H9 (cell line): ENCODE measurements at regions not wholly inside any gene's neighbourhood (a gene's known extent, or its start where the extent isn't known, plus 50 kb on each side); places are given as distances from the start of the nearest gene placed in this dataset.

Experiments used
- DNase-seq: peaks from one replicate; pipeline ENCODE4 v3.0.0-alpha.2; 2017
- H2AFZ ChIP-seq: one replicate; pipeline ENCODE4 v1.6.1; 2013; ENCODE audit warnings: mild to moderate bottlenecking, low read length, control low read depth, moderate library complexity
- H2AK5ac ChIP-seq: 2 replicates; pipeline ENCODE4 v1.6.1; 2013; ENCODE audit warnings: low read length, control low read depth, mixed read lengths; ENCODE audit not compliant: insufficient read length
- H2BK120ac ChIP-seq: one replicate; pipeline ENCODE4 v1.6.1; 2013; ENCODE audit warnings: low read depth, mild to moderate bottlenecking, low read length, control low read depth, inconsistent platforms; ENCODE audit not compliant: poor library complexity, severe bottlenecking
- H2BK12ac ChIP-seq: 2 replicates; pipeline ENCODE4 v1.6.1; 2013; ENCODE audit warnings: low read length, control low read depth, mixed read lengths, low read depth; ENCODE audit not compliant: insufficient read length
- H2BK15ac ChIP-seq: 2 replicates; pipeline ENCODE4 v1.6.1; 2013; ENCODE audit warnings: low read depth, low read length, control low read depth
- H2BK20ac ChIP-seq: one replicate; pipeline ENCODE4 v1.6.1; 2013; ENCODE audit warnings: low read depth, mild to moderate bottlenecking, low read length, control low read depth, inconsistent platforms; ENCODE audit not compliant: poor library complexity, severe bottlenecking
- H2BK5ac ChIP-seq: 2 replicates; pipeline ENCODE4 v1.6.1; 2013; ENCODE audit warnings: low read length, control low read depth, mixed read lengths; ENCODE audit not compliant: insufficient read length
- H3K14ac ChIP-seq: 2 replicates; pipeline ENCODE4 v1.6.1; 2013; ENCODE audit warnings: low read length, control low read depth; ENCODE audit not compliant: insufficient read depth
- H3K18ac ChIP-seq: 2 replicates; pipeline ENCODE4 v1.6.1; 2013; ENCODE audit warnings: low read depth, mild to moderate bottlenecking, mixed read lengths, low read length, control low read depth; ENCODE audit not compliant: insufficient read length
- H3K23ac ChIP-seq: 2 replicates; pipeline ENCODE4 v1.6.1; 2013; ENCODE audit warnings: low read length, control low read depth, mixed read lengths, low read depth; ENCODE audit not compliant: insufficient read length
- H3K23me2 ChIP-seq: 2 replicates; pipeline ENCODE4 v1.6.1; 2013; ENCODE audit warnings: low read depth, mild to moderate bottlenecking, mixed read lengths, low read length, control low read depth; ENCODE audit not compliant: insufficient read length, poor library complexity, severe bottlenecking
- H3K27ac ChIP-seq: 2 replicates; pipeline ENCODE4 v1.5.1; 2013; ENCODE audit warnings: low read length, control low read depth, mixed read lengths, low read depth; ENCODE audit not compliant: insufficient read length
- H3K27me3 ChIP-seq: 2 replicates; pipeline ENCODE4 v1.6.1; 2013; ENCODE audit warnings: low read length, control low read depth, inconsistent platforms; ENCODE audit not compliant: insufficient read depth
- H3K4ac ChIP-seq: 2 replicates; pipeline ENCODE4 v1.6.1; 2013; ENCODE audit warnings: low read depth, mild to moderate bottlenecking, control low read depth, inconsistent platforms, low read length, moderate library complexity
- H3K4me1 ChIP-seq: 2 replicates; pipeline ENCODE4 v1.6.1; 2013; ENCODE audit warnings: low read length, control low read depth, inconsistent platforms; ENCODE audit not compliant: insufficient read depth
- H3K4me2 ChIP-seq: 2 replicates; pipeline ENCODE4 v1.6.1; 2013; ENCODE audit warnings: low read length, control low read depth, mixed read lengths; ENCODE audit not compliant: insufficient read length, insufficient read depth
- H3K56ac ChIP-seq: 2 replicates; pipeline ENCODE4 v1.6.1; 2013; ENCODE audit warnings: low read depth, mild to moderate bottlenecking, mixed read lengths, low read length, control low read depth; ENCODE audit not compliant: insufficient read length
- H3K79me1 ChIP-seq: 2 replicates; pipeline ENCODE4 v1.6.1; 2013; ENCODE audit warnings: low read depth, mild to moderate bottlenecking, moderate library complexity, low read length, control low read depth, inconsistent platforms; ENCODE audit not compliant: insufficient read depth, poor library complexity, severe bottlenecking
- H3K79me2 ChIP-seq: 2 replicates; pipeline ENCODE4 v1.6.1; 2013; ENCODE audit warnings: low read length, control low read depth, inconsistent platforms; ENCODE audit not compliant: insufficient read depth
- H3K9ac ChIP-seq: 2 replicates; pipeline ENCODE4 v1.6.1; 2013; ENCODE audit warnings: low read length, control low read depth, mixed read lengths; ENCODE audit not compliant: insufficient read length; ENCODE audit errors: extremely low read depth
- H3K9me3 ChIP-seq: one replicate; pipeline ENCODE4 v1.6.1; 2013; ENCODE audit warnings: low read depth, low read length, inconsistent platforms; ENCODE audit not compliant: control insufficient read depth
- H3T11ph ChIP-seq: one replicate; pipeline ENCODE4 v1.6.1; 2013; ENCODE audit warnings: mild to moderate bottlenecking, low read length, control low read depth, inconsistent platforms
- H4K20me1 ChIP-seq: one replicate; pipeline ENCODE4 v1.6.1; 2013; ENCODE audit not compliant: control insufficient read depth, insufficient read length, insufficient read depth
- H4K5ac ChIP-seq: 2 replicates; pipeline ENCODE4 v1.6.1; 2013; ENCODE audit warnings: low read depth, mild to moderate bottlenecking, mixed read lengths, low read length, control low read depth; ENCODE audit not compliant: insufficient read length
- H4K8ac ChIP-seq: replicated peaks from 2 replicates; pipeline ENCODE4 v1.6.1; 2013; ENCODE audit warnings: low read length, control low read depth, mixed read lengths, low read depth; ENCODE audit not compliant: insufficient read length
- H4K91ac ChIP-seq: 2 replicates; pipeline ENCODE4 v1.6.1; 2013; ENCODE audit warnings: low read depth, mild to moderate bottlenecking, moderate library complexity, mixed read lengths, low read length, control low read depth; ENCODE audit not compliant: insufficient read length
- H3K27ac Mint-ChIP-seq, 3 experiments: 2 replicates in 2 of 3; 3 replicates in 1 of 3; pipeline ENCODE4 v1.8.0; 2020 to 2021; ENCODE audit warnings: mixed read lengths in 3 of 3, mild to moderate bottlenecking in 1 of 3, moderate library complexity in 1 of 3
- H3K27me3 Mint-ChIP-seq: 2 replicates; pipeline ENCODE4 v1.8.0; 2021; ENCODE audit warnings: low read depth, mild to moderate bottlenecking, moderate library complexity, mixed read lengths
- H3K36me3 Mint-ChIP-seq, 3 experiments: 2 replicates in 2 of 3; 3 replicates in 1 of 3; pipeline ENCODE4 v1.8.0; 2020 to 2021; ENCODE audit warnings: low read depth in 3 of 3, mixed read lengths in 3 of 3; ENCODE audit not compliant: insufficient read depth in 1 of 3
- H3K4me1 Mint-ChIP-seq, 2 experiments: 2 replicates each; pipeline ENCODE4 v1.8.0; 2020; ENCODE audit warnings: mixed read lengths in 2 of 2
- H3K4me3 Mint-ChIP-seq, 2 experiments: 2 replicates in 1 of 2; 3 replicates in 1 of 2; pipeline ENCODE4 v1.8.0; 2020 to 2021; ENCODE audit warnings: mild to moderate bottlenecking in 2 of 2, mixed read lengths in 2 of 2, moderate library complexity in 1 of 2
- H3K9me3 Mint-ChIP-seq, 2 experiments: 2 replicates in 1 of 2; 3 replicates in 1 of 2; pipeline ENCODE4 v1.8.0; 2020; ENCODE audit warnings: mild to moderate bottlenecking in 2 of 2, mixed read lengths in 2 of 2, moderate library complexity in 1 of 2
- CTCF ChIP-seq: fragments of 200-600 bp; sonication (generic); conservative IDR thresholded peaks from 3 replicates; pipeline ENCODE4 v1.8.0; 2021; ENCODE audit warnings: antibody characterized with exemption, mild to moderate bottlenecking
- WGBS: extraction: QIAGEN DNeasy Blood & Tissue Kit; methylation state at CpG from one replicate; pipeline ENCODE4 v1.1.7; 2013; ENCODE audit warnings: missing lambda C conversion rate, low lambda C conversion rate, mixed read lengths; ENCODE audit not compliant: insufficient read length; ENCODE audit errors: extremely low coverage; 5-methylcytosine and 5-hydroxymethylcytosine counted together

GRCh38 chr2:171217330-171217729 lies 56.6 kb upstream of the TLK1 start:
- Histone ChIP-seq H3K27ac (no peak overlapping the region), H3K79me1 (no peaks in the 10 kb centered on the region), H4K8ac (no peak overlapping the region), H4K20me1 (no peaks in the 10 kb centered on the region), H2AFZ (no peak overlapping the region), H3K9me3 (no peaks in the 10 kb centered on the region), H3K23me2 (no peaks in the 10 kb centered on the region), H2BK120ac (no peak overlapping the region), H3K9ac (no peak overlapping the region), H2BK5ac (no peak overlapping the region), H3K23ac (no peak overlapping the region), H3K18ac (no peak overlapping the region), H3K27me3 (no peaks in the 10 kb centered on the region), H3K4me1 (peaks cover 9% of the 10 kb centered on the region; the same call in 1 of the 2 replicates), H2BK15ac (no peak overlapping the region), H3K14ac (no peak overlapping the region), H2BK12ac (no peak overlapping the region), H3K4ac (no peak overlapping the region), H3K56ac (no peak overlapping the region), H2BK20ac (no peak overlapping the region), H4K91ac (no peak overlapping the region), H3K4me2 (peak overlapping the region; percentile 10), H2AK5ac (no peak overlapping the region), H3K79me2 (no peaks in the 10 kb centered on the region), H4K5ac (no peak overlapping the region), H3T11ph (no peak overlapping the region)
- peak; percentile 42 for DNase-seq
- H3K9me3 Mint-ChIP-seq, result peaks cover 22% of the 10 kb centered on the region in 2 experiments
- no peaks in the 10 kb centered on the region; the same call in 1 of the 2 replicates for H3K27me3 Mint-ChIP-seq
- H3K4me1 Mint-ChIP-seq, result peaks cover 39 to 44% of the 10 kb centered on the region in 2 experiments
- WGBS, result no CpG with 5 or more reads among the region's 2 CpGs
- H3K27ac Mint-ChIP-seq, result peak overlapping the region in 1 of 3 experiments; percentile 94; a peak in 3 of 7 replicates
- H3K36me3 Mint-ChIP-seq, result peaks cover 12 to 22% (median 18%) of the 10 kb centered on the region in 3 experiments
- peak; percentile 25; the same call in 1 of the 3 replicates for TF ChIP-seq CTCF
- peak overlapping the region in 1 of 2 experiments; percentile 58; a peak in 2 of 5 replicates for H3K4me3 Mint-ChIP-seq
